PFSK-1 (cell line): ENCODE measurements at regions not wholly inside any gene's neighbourhood (a gene's known extent, or its start where the extent isn't known, plus 50 kb on each side); places are given as distances from the start of the nearest gene placed in this dataset.

ENCODE experiments used
- FOXP2 ChIP-seq: optimal IDR thresholded peaks from 2 replicates; pipeline ENCODE3; 2011; ENCODE audit warnings: borderline replicate concordance, control low read depth, inconsistent platforms; ENCODE audit not compliant: insufficient read depth; ENCODE audit errors: extremely low read length, extremely low read depth
- POLR2AphosphoS5 ChIP-seq: IDR thresholded peaks from 2 replicates; pipeline ENCODE4 v1.6.1; 2012; ENCODE audit warnings: low read depth, mild to moderate bottlenecking, control low read depth, low read length, moderate library complexity
- SIN3A ChIP-seq: IDR thresholded peaks from 2 replicates; pipeline ENCODE4 v1.6.1; 2012; ENCODE audit warnings: mild to moderate bottlenecking, low read length, moderate library complexity, borderline replicate concordance; ENCODE audit not compliant: insufficient read depth
- TAF1 ChIP-seq: IDR thresholded peaks from 2 replicates; pipeline ENCODE4 v1.6.1; 2012; ENCODE audit warnings: low read length, control low read depth, borderline replicate concordance; ENCODE audit not compliant: insufficient read depth
- TF ChIP-seq, protein P1 (sequence below), 2 experiments: IDR thresholded peaks; 2 replicates each; pipeline versions ENCODE4 v1.6.1 to v1.8.0; 2011 to 2012; ENCODE audit warnings: low read depth in 2 of 2, low read length in 2 of 2, control low read depth in 1 of 2, inconsistent platforms in 1 of 2, mild to moderate bottlenecking in 1 of 2, moderate library complexity in 1 of 2; ENCODE audit not compliant: insufficient read depth in 1 of 2

GRCh38 chr5:158473016-158473635, 614.2 kb upstream of the CLINT1 start:
- TF ChIP-seq POLR2AphosphoS5 (no peak), FOXP2 (no peak), TAF1 (no peak)

DNA sequence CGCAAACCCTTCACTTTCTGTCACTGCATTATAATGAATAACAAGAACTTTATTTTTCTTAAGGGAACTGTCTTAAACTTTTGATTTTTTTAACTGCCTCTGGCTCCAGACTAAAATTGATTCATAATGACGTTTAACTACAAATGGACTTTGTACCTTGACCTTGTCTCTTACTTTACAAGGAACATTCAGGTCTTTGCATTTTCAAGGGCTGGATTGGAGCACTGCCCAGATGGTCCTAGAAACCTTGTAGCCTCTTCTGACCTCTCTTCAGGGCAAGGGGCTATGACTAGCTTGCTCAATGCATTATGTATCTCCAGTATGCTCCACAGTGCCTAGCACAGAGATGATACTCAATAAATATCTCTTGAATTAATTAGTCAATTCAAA, 612.6 kb upstream of the CLINT1 start:
- TF ChIP-seq, protein P1, sequence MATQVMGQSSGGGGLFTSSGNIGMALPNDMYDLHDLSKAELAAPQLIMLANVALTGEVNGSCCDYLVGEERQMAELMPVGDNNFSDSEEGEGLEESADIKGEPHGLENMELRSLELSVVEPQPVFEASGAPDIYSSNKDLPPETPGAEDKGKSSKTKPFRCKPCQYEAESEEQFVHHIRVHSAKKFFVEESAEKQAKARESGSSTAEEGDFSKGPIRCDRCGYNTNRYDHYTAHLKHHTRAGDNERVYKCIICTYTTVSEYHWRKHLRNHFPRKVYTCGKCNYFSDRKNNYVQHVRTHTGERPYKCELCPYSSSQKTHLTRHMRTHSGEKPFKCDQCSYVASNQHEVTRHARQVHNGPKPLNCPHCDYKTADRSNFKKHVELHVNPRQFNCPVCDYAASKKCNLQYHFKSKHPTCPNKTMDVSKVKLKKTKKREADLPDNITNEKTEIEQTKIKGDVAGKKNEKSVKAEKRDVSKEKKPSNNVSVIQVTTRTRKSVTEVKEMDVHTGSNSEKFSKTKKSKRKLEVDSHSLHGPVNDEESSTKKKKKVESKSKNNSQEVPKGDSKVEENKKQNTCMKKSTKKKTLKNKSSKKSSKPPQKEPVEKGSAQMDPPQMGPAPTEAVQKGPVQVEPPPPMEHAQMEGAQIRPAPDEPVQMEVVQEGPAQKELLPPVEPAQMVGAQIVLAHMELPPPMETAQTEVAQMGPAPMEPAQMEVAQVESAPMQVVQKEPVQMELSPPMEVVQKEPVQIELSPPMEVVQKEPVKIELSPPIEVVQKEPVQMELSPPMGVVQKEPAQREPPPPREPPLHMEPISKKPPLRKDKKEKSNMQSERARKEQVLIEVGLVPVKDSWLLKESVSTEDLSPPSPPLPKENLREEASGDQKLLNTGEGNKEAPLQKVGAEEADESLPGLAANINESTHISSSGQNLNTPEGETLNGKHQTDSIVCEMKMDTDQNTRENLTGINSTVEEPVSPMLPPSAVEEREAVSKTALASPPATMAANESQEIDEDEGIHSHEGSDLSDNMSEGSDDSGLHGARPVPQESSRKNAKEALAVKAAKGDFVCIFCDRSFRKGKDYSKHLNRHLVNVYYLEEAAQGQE (IDR thresholded peaks at IDR 0.05; ENCODE audit: insufficient read depth in 1 of 2, low read depth in 2 of 2, low read length in 2 of 2): no peak
- TF ChIP-seq SIN3A (no peak), TAF1 (no peak), FOXP2 (no peak), POLR2AphosphoS5 (no peak)

DNA sequence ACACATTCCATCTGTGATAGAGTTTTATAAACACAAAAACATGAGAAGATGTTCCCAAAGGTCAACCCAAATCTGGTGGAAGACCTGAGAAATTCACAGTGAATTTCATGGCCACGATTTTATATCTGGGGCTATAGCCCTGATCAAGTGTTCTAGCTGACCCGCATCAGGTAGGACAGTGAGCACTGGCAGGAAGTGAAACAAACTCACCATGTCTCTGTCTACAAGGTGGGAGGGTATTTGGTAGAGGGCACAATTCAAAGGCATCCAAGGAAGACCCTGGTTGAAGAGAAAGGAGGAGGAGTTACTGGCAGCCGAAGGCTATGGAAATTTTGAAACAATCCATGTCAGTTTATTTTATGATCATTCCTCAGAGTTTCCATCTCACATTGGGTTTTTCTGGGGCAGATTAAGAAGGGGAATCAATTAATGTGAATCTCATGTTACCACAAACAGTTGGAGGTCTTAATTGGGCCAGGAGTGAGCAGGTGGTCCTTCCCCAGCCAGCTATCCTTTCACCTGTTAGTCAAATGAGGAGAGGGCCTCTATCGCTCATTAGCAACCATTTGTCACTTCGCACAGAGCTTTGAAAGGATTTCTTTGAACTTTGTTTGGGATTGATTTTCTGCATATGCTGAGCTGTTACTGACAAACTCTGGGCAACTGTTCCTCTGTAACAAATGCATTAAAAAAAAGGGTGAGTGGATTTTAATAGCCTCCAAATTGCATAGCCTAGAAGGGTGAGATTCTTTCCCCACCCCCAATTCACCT, 612.0 kb upstream of the CLINT1 start:
- no peak for TF ChIP-seq FOXP2

GRCh38 chr5:158468444-158468843, 609.5 kb upstream of the CLINT1 start:
- TF ChIP-seq, protein P1 (IDR thresholded peaks at IDR 0.05; ENCODE audit: insufficient read depth in 1 of 2, low read depth in 2 of 2, low read length in 2 of 2): no peak
- TF ChIP-seq POLR2AphosphoS5 (no peak), TAF1 (no peak), SIN3A (no peak)

GRCh38 chr5:158466191-158466590, 607.2 kb upstream of the CLINT1 start:
- TF ChIP-seq POLR2AphosphoS5 (no peak), TAF1 (no peak), SIN3A (no peak), FOXP2 (no peak)
- TF ChIP-seq, protein P1 (IDR thresholded peaks at IDR 0.05; ENCODE audit: insufficient read depth in 1 of 2, low read depth in 2 of 2, low read length in 2 of 2): no peak

GRCh38 chr5:158465086-158465972, 606.4 kb upstream of the CLINT1 start:
- no peak for TF ChIP-seq TAF1
- no peak for TF ChIP-seq FOXP2
- TF ChIP-seq, protein P1 (IDR thresholded peaks at IDR 0.05; ENCODE audit: insufficient read depth in 1 of 2, low read depth in 2 of 2, low read length in 2 of 2): no peak
- TF ChIP-seq SIN3A: no peak
- TF ChIP-seq POLR2AphosphoS5: no peak
